AG09309 (cell line): ENCODE measurements at regions not wholly inside any gene's neighbourhood (a gene's known extent, or its start where the extent isn't known, plus 50 kb on each side); places are given as distances from the start of the nearest gene placed in this dataset.
A peak's percentile ranks its signal among the peaks of the same experiment; 100 is the strongest.

Experiments used
- DNase-seq: peaks from one replicate; pipeline ENCODE4 v3.0.0-alpha.2; 2010; ENCODE audit warnings: low read depth
- H3K4me3 ChIP-seq: 2 replicates; pipeline ENCODE4 v1.5.1; 2011; ENCODE audit warnings: mild to moderate bottlenecking, low read depth, low read length, moderate library complexity; ENCODE audit not compliant: control insufficient read depth
- CTCF ChIP-seq: IDR thresholded peaks from 2 replicates; pipeline ENCODE4 v1.5.1; 2011; ENCODE audit warnings: mild to moderate bottlenecking, low read depth, low read length, inconsistent platforms; ENCODE audit not compliant: insufficient read depth, control insufficient read depth; ENCODE audit errors: missing control alignments

- no peak for TF ChIP-seq CTCF
- no peak for DNase-seq
- H3K4me3 ChIP-seq = no peak overlapping the region
These were observed 82.1 kb upstream of the SLC7A1 start for GRCh38 chr13:29677627-29678026.

- no peak for TF ChIP-seq CTCF
- no peak overlapping the region for H3K4me3 ChIP-seq
- DNase-seq = no peak
These were observed 81.5 kb upstream of the SLC7A1 start for GRCh38 chr13:29676941-29677452.

GRCh38 chr13:29676535-29676934, 81.0 kb upstream of the SLC7A1 start:
- no peak for TF ChIP-seq CTCF
- H3K4me3 ChIP-seq = no peak overlapping the region
- DNase-seq = no peak

DNA sequence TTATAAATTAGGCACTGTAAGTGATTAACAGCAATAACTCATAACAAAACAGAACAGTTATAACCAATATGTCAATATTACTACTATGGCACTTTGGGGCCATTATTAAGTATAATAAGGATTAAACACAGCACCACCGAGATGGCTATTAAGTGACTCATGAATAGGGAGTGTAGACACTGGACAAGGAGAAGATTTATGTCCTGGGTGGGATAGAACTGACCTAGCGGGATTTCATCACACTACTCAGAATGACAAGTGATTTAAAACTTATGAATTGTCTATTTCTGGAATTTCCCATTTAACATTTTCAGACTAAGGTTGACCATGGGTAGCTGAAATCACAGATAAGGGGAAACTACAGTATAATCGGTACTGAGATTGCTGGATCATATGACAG, 79.0 kb upstream of the SLC7A1 start:
- no peak for TF ChIP-seq CTCF
- no peak for DNase-seq
- no peak overlapping the region for H3K4me3 ChIP-seq

GRCh38 chr13:29664591-29664990, 69.1 kb upstream of the SLC7A1 start:
- no peak overlapping the region for H3K4me3 ChIP-seq
- DNase-seq = no peak
- TF ChIP-seq CTCF = no peak

- peak; percentile 66 for DNase-seq
- no peak overlapping the region for H3K4me3 ChIP-seq
- no peak for TF ChIP-seq CTCF
These were observed 59.5 kb upstream of the SLC7A1 start for GRCh38 chr13:29654843-29655547.
